ENCODE measurements at regions not wholly inside any gene's neighbourhood (a gene's known extent, or its start where the extent isn't known, plus 50 kb on each side); places are given as distances from the start of the nearest gene placed in this dataset.

DNA sequence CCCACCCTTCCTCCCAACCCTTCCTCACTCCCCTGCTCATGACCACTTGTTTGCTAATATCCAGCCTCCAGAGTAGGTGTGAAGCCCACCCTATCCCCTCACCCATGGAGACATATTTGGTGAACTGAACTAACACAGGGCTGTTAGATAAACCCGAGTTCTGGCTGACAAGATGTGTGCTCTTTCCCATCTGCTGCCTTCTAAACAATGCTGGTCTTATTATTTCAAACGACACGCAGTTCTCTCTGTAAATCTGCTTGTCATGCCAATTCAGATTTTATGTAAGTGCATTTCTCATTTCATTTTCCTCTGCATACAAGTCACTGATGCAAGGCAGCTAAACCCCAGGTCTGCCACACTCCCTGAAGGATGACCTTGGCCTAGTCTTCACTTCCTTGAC is 343.0 kb upstream of the CDH5 start:
- no peak for TF ChIP-seq EZH2 (IDR thresholded peaks at IDR 0.05; ENCODE audit: low read length, missing control alignments)
- TF ChIP-seq, protein P1, sequence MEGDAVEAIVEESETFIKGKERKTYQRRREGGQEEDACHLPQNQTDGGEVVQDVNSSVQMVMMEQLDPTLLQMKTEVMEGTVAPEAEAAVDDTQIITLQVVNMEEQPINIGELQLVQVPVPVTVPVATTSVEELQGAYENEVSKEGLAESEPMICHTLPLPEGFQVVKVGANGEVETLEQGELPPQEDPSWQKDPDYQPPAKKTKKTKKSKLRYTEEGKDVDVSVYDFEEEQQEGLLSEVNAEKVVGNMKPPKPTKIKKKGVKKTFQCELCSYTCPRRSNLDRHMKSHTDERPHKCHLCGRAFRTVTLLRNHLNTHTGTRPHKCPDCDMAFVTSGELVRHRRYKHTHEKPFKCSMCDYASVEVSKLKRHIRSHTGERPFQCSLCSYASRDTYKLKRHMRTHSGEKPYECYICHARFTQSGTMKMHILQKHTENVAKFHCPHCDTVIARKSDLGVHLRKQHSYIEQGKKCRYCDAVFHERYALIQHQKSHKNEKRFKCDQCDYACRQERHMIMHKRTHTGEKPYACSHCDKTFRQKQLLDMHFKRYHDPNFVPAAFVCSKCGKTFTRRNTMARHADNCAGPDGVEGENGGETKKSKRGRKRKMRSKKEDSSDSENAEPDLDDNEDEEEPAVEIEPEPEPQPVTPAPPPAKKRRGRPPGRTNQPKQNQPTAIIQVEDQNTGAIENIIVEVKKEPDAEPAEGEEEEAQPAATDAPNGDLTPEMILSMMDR (conservative IDR thresholded peaks at IDR 0.05 in 1 of 2, IDR thresholded peaks at IDR 0.05 in 1 of 2; ENCODE audit: low read depth in 1 of 2, low read length in 2 of 2) = no peak
